ENCODE measurements at regions not wholly inside any gene's neighbourhood (a gene's known extent, or its start where the extent isn't known, plus 50 kb on each side); places are given as distances from the start of the nearest gene placed in this dataset.

GRCh38 chr7:50872437-50872836, 89.7 kb upstream of the GRB10 start:
- Histone ChIP-seq H3K27ac (ENCODE audit: low read length) (no peak overlapping the region), H3K4me1 (ENCODE audit: insufficient read depth, low read length) (no peaks in the 10 kb centered on the region), H3K4me3 (ENCODE audit: low read depth in 1 of 2, low read length in 2 of 2) (no peak overlapping the region), H3K9ac (ENCODE audit: low read depth, low read length) (no peak overlapping the region), H3K9me3 (ENCODE audit: insufficient read depth, low read length, severe bottlenecking) (no peaks in the 10 kb centered on the region), H3K4me2 (ENCODE audit: insufficient read depth, low read length) (no peak overlapping the region), H3K79me2 (ENCODE audit: insufficient read depth, low read length) (no peaks in the 10 kb centered on the region), H3K36me3 (ENCODE audit: insufficient read depth, low read length) (no peaks in the 10 kb centered on the region), H4K20me1 (ENCODE audit: insufficient read depth, low read length) (no peaks in the 10 kb centered on the region), H3K27me3 (ENCODE audit: insufficient read depth, low read length, poor library complexity) (no peaks in the 10 kb centered on the region), H2AFZ (ENCODE audit: low read depth, low read length) (no peak overlapping the region)
- no peak for TF ChIP-seq CTCF (IDR thresholded peaks at IDR 0.05; ENCODE audit: borderline replicate concordance, extremely low read depth, low read length, poor library complexity, severe bottlenecking)
- TF ChIP-seq EZH2 (IDR thresholded peaks at IDR 0.05; ENCODE audit: borderline replicate concordance, low read depth, low read length, severe bottlenecking): no peak
- ATAC-seq (ENCODE audit: insufficient read depth, low read depth): no peak
- no peak for DNase-seq

- no peaks in the 10 kb centered on the region for H3K27me3 ChIP-seq (ENCODE audit: insufficient read depth, low read length, poor library complexity)
- DNase-seq (no peak), ATAC-seq (ENCODE audit: insufficient read depth, low read depth) (no peak)
- no peaks in the 10 kb centered on the region for H3K36me3 ChIP-seq (ENCODE audit: insufficient read depth, low read length)
- no peaks in the 10 kb centered on the region for H4K20me1 ChIP-seq (ENCODE audit: insufficient read depth, low read length)
- H3K79me2 ChIP-seq (ENCODE audit: insufficient read depth, low read length): no peaks in the 10 kb centered on the region
- TF ChIP-seq EZH2 (IDR thresholded peaks at IDR 0.05; ENCODE audit: borderline replicate concordance, low read depth, low read length, severe bottlenecking): no peak
- no peak for TF ChIP-seq CTCF (IDR thresholded peaks at IDR 0.05; ENCODE audit: borderline replicate concordance, extremely low read depth, low read length, poor library complexity, severe bottlenecking)
- no peaks in the 10 kb centered on the region for H3K9me3 ChIP-seq (ENCODE audit: insufficient read depth, low read length, severe bottlenecking)
- no peak overlapping the region for H3K27ac ChIP-seq (ENCODE audit: low read length)
- H3K9ac ChIP-seq (ENCODE audit: low read depth, low read length): no peak overlapping the region
- no peak overlapping the region for H2AFZ ChIP-seq (ENCODE audit: low read depth, low read length)
- H3K4me2 ChIP-seq (ENCODE audit: insufficient read depth, low read length): no peak overlapping the region
- no peaks in the 10 kb centered on the region for H3K4me1 ChIP-seq (ENCODE audit: insufficient read depth, low read length)
- H3K4me3 ChIP-seq (ENCODE audit: low read depth in 1 of 2, low read length in 2 of 2): no peak overlapping the region
Measured at GRCh38 chr7:50869108-50869725, 86.5 kb upstream of the GRB10 start.

- Histone ChIP-seq H3K4me2 (ENCODE audit: insufficient read depth, low read length) (no peak overlapping the region), H2AFZ (ENCODE audit: low read depth, low read length) (no peak overlapping the region), H3K27ac (ENCODE audit: low read length) (no peak overlapping the region), H3K27me3 (ENCODE audit: insufficient read depth, low read length, poor library complexity) (no peaks in the 10 kb centered on the region), H3K9ac (ENCODE audit: low read depth, low read length) (no peak overlapping the region), H3K4me3 (ENCODE audit: low read depth in 1 of 2, low read length in 2 of 2) (no peak overlapping the region), H3K9me3 (ENCODE audit: insufficient read depth, low read length, severe bottlenecking) (no peaks in the 10 kb centered on the region), H3K79me2 (ENCODE audit: insufficient read depth, low read length) (no peaks in the 10 kb centered on the region), H4K20me1 (ENCODE audit: insufficient read depth, low read length) (no peaks in the 10 kb centered on the region), H3K36me3 (ENCODE audit: insufficient read depth, low read length) (no peaks in the 10 kb centered on the region), H3K4me1 (ENCODE audit: insufficient read depth, low read length) (no peaks in the 10 kb centered on the region)
- DNase-seq: no peak
- ATAC-seq (ENCODE audit: insufficient read depth, low read depth): no peak
- TF ChIP-seq EZH2 (IDR thresholded peaks at IDR 0.05; ENCODE audit: borderline replicate concordance, low read depth, low read length, severe bottlenecking) (no peak), CTCF (IDR thresholded peaks at IDR 0.05; ENCODE audit: borderline replicate concordance, extremely low read depth, low read length, poor library complexity, severe bottlenecking) (no peak)
Measured at GRCh38 chr7:50868426-50869100, 85.9 kb upstream of the GRB10 start.
